HEK293 (cell line): ENCODE measurements at regions not wholly inside any gene's neighbourhood (a gene's known extent, or its start where the extent isn't known, plus 50 kb on each side); places are given as distances from the start of the nearest gene placed in this dataset.

Experiments
- CTCF ChIA-PET: fragments of 350-600 bp; formaldehyde crosslinking; extraction: SDS; loops from one replicate; lab custom pipeline; 2021; ENCODE audit warnings: antibody characterized with exemption; lab: Yijun Ruan, JAX
- POLR2A ChIA-PET: fragments of 300-600 bp; formaldehyde crosslinking; extraction: SDS; loops from one replicate; lab custom pipeline; 2020; ENCODE audit warnings: antibody characterized with exemption, inconsistent platforms; lab: Yijun Ruan, JAX
- H3K27ac ChIP-seq: fragments of 200-500 bp; sonication (Bioruptor generic); 2 replicates; pipeline ENCODE4 v1.5.1; 2014; ENCODE audit warnings: low read depth, low read length, control low read depth, inconsistent platforms; ENCODE audit errors: extremely low read depth
- H3K36me3 ChIP-seq, 2 experiments: fragments of 200-500 bp in 1 of 2; sonication (Bioruptor generic) in 1 of 2; 1 replicate in 1 of 2; 2 replicates in 1 of 2; pipeline ENCODE4 v1.5.1; 2014 to 2017; ENCODE audit warnings: inconsistent platforms in 2 of 2, low read length in 2 of 2; ENCODE audit not compliant: control insufficient read depth in 2 of 2, insufficient read depth in 1 of 2
- H3K4me1 ChIP-seq: fragments of 200-500 bp; sonication (Bioruptor generic); 2 replicates; pipeline ENCODE4 v1.5.1; 2014; ENCODE audit warnings: mild to moderate bottlenecking, low read length, inconsistent platforms; ENCODE audit not compliant: control insufficient read depth, insufficient read depth
- H3K4me3 ChIP-seq: 2 replicates; pipeline ENCODE4 v1.5.1; 2011; ENCODE audit warnings: low read depth, mild to moderate bottlenecking, control low read depth, low read length, moderate library complexity
- H3K9me3 ChIP-seq: fragments of 200-500 bp; sonication (Bioruptor generic); 2 replicates; pipeline ENCODE4 v1.5.1; 2014; ENCODE audit warnings: low read depth, low read length, inconsistent platforms; ENCODE audit not compliant: control insufficient read depth, insufficient read depth
- BCL11A ChIP-seq: fragments of 450-650 bp; formaldehyde crosslinking; IDR thresholded peaks from 2 replicates; pipeline ENCODE4 v1.5.1; 2016; ENCODE audit warnings: low read depth, missing biosample characterization, missing genetic modification characterization
- EGR2 ChIP-seq: fragments of 450-650 bp; formaldehyde crosslinking; IDR thresholded peaks from 2 replicates; pipeline ENCODE4 v1.5.1; 2016; ENCODE audit warnings: low read depth, missing biosample characterization, missing genetic modification characterization
- GLIS2 ChIP-seq: fragments of 450-650 bp; formaldehyde crosslinking; IDR thresholded peaks from 2 replicates; pipeline ENCODE4 v1.5.1; 2016; ENCODE audit warnings: missing biosample characterization, missing genetic modification characterization
- HOXA7 ChIP-seq: sonication (generic); formaldehyde crosslinking; IDR thresholded peaks from 2 replicates; pipeline ENCODE4 v1.8.1; 2022; ENCODE audit warnings: missing genetic modification reagents, borderline replicate concordance
- KLF7 ChIP-seq: fragments of 450-650 bp; formaldehyde crosslinking; IDR thresholded peaks from 2 replicates; pipeline ENCODE4 v1.5.1; 2016; ENCODE audit warnings: missing biosample characterization, missing genetic modification characterization, borderline replicate concordance
- KLF8 ChIP-seq: fragments of 450-650 bp; formaldehyde crosslinking; IDR thresholded peaks from 2 replicates; pipeline ENCODE4 v1.5.1; 2016; ENCODE audit warnings: missing biosample characterization, missing genetic modification characterization
- KLF9 ChIP-seq: fragments of 450-650 bp; formaldehyde crosslinking; IDR thresholded peaks from 2 replicates; pipeline ENCODE4 v1.5.1; 2016; ENCODE audit warnings: missing biosample characterization, missing genetic modification characterization, low read depth
- PRDM6 ChIP-seq: fragments of 450-650 bp; formaldehyde crosslinking; IDR thresholded peaks from 2 replicates; pipeline ENCODE4 v1.5.1; 2017; ENCODE audit warnings: missing biosample characterization, missing genetic modification characterization
- RBAK ChIP-seq: fragments of 450-650 bp; formaldehyde crosslinking; IDR thresholded peaks from 2 replicates; pipeline ENCODE4 v1.5.1; 2016; ENCODE audit warnings: missing biosample characterization, missing genetic modification characterization
- ZBTB10 ChIP-seq: fragments of 450-650 bp; formaldehyde crosslinking; IDR thresholded peaks from 2 replicates; pipeline ENCODE4 v1.5.1; 2016; ENCODE audit warnings: missing biosample characterization, missing genetic modification characterization
- ZFHX2 ChIP-seq: fragments of 450-650 bp; formaldehyde crosslinking; conservative IDR thresholded peaks from 2 replicates; pipeline ENCODE4 v1.5.1; 2016; ENCODE audit warnings: missing biosample characterization, missing genetic modification characterization
- ZNF157 ChIP-seq: fragments of 450-650 bp; formaldehyde crosslinking; IDR thresholded peaks from 2 replicates; pipeline ENCODE4 v1.5.1; 2016; ENCODE audit warnings: missing biosample characterization, missing genetic modification characterization
- ZNF202 ChIP-seq: fragments of 450-650 bp; formaldehyde crosslinking; IDR thresholded peaks from 2 replicates; pipeline ENCODE4 v1.5.1; 2016; ENCODE audit warnings: missing biosample characterization, missing genetic modification characterization, borderline replicate concordance
- ZNF23 ChIP-seq: fragments of 450-650 bp; formaldehyde crosslinking; IDR thresholded peaks from 2 replicates; pipeline ENCODE4 v1.5.1; 2016; ENCODE audit warnings: missing biosample characterization, missing genetic modification characterization, borderline replicate concordance
- ZNF26 ChIP-seq: fragments of 450-650 bp; formaldehyde crosslinking; IDR thresholded peaks from 2 replicates; pipeline ENCODE4 v1.5.1; 2016; ENCODE audit warnings: missing biosample characterization, missing genetic modification characterization
- ZNF426 ChIP-seq: fragments of 450-650 bp; formaldehyde crosslinking; IDR thresholded peaks from 2 replicates; pipeline ENCODE4 v1.5.1; 2017; ENCODE audit warnings: missing biosample characterization, missing genetic modification characterization, mild to moderate bottlenecking, inconsistent platforms, moderate library complexity
- ZNF510 ChIP-seq: fragments of 450-650 bp; formaldehyde crosslinking; IDR thresholded peaks from 2 replicates; pipeline ENCODE4 v1.5.1; 2018; ENCODE audit warnings: mild to moderate bottlenecking, missing genetic modification characterization, missing biosample characterization; ENCODE audit not compliant: insufficient replicate concordance
- ZNF560 ChIP-seq: fragments of 450-650 bp; formaldehyde crosslinking; IDR thresholded peaks from 2 replicates; pipeline ENCODE4 v1.5.1; 2017; ENCODE audit warnings: missing biosample characterization, missing genetic modification characterization, borderline replicate concordance
- ZNF585B ChIP-seq: fragments of 450-650 bp; formaldehyde crosslinking; IDR thresholded peaks from 2 replicates; pipeline ENCODE4 v1.5.1; 2016; ENCODE audit warnings: missing biosample characterization, missing genetic modification characterization
- ZNF626 ChIP-seq: fragments of 450-650 bp; sonication (Bioruptor Pico); formaldehyde crosslinking; IDR thresholded peaks from 2 replicates; pipeline ENCODE4 v1.5.1; 2018; ENCODE audit warnings: missing biosample characterization, missing genetic modification characterization, inconsistent platforms
- ZNF658 ChIP-seq: fragments of 450-650 bp; formaldehyde crosslinking; IDR thresholded peaks from 2 replicates; pipeline ENCODE4; 2016; ENCODE audit warnings: missing biosample characterization, missing genetic modification characterization
- ZNF660 ChIP-seq: fragments of 450-650 bp; IDR thresholded peaks from 2 replicates; pipeline ENCODE4 v1.5.1; 2018; ENCODE audit warnings: missing biosample characterization, mild to moderate bottlenecking, missing genetic modification characterization
- ZSCAN30 ChIP-seq: fragments of 450-650 bp; IDR thresholded peaks from 2 replicates; pipeline ENCODE4 v1.5.1; 2018; ENCODE audit warnings: missing biosample characterization, mild to moderate bottlenecking, missing genetic modification characterization, moderate library complexity

GRCh38 chrX:150150780-150151125, 212.4 kb upstream of the MAMLD1 start:
- TF ChIP-seq ZNF157 (tag by site-specific recombination) (no peak), EGR2 (tag by site-specific recombination) (no peak), KLF8 (tag by site-specific recombination) (no peak)
- no peaks in the 10 kb centered on the region for H3K36me3 ChIP-seq
- no peak overlapping the region for H3K27ac ChIP-seq
- H3K4me1 ChIP-seq = peaks cover 5% of the 10 kb centered on the region; the same call in 1 of the 2 replicates
- no peak overlapping the region for H3K4me3 ChIP-seq
- H3K9me3 ChIP-seq = no peaks in the 10 kb centered on the region
- CTCF ChIA-PET = interaction anchor here (0.6 to 1.4 kb wide), 3 partner anchors 216 to 1231 kb away, joined by 3 to 4 read pairs (median 3); no protein-coding TSS in a partner anchor
- POLR2A ChIA-PET = no interaction called here

- Histone ChIP-seq H3K27ac (no peak overlapping the region), H3K4me1 (peaks cover 5% of the 10 kb centered on the region; the same call in 1 of the 2 replicates), H3K4me3 (no peak overlapping the region)
- CTCF ChIA-PET = interaction anchor here (0.6 to 1.4 kb wide), 2 partner anchors 334 to 532 kb away, joined by 3 read pairs; no protein-coding TSS in a partner anchor
- POLR2A ChIA-PET = no interaction called here
- no peak for TF ChIP-seq HOXA7 (CRISPR knock-in tag)
- TF ChIP-seq BCL11A (tag by site-specific recombination) = no peak
- no peak for TF ChIP-seq KLF9 (tag by site-specific recombination)
- TF ChIP-seq, all 188 proteins: peak for 0
- H3K36me3 ChIP-seq = no peaks in the 10 kb centered on the region
- H3K9me3 ChIP-seq = no peaks in the 10 kb centered on the region
Measured at GRCh38 chrX:150152036-150152435, 211.1 kb upstream of the MAMLD1 start.

GRCh38 chrX:150152546-150152945, 210.6 kb upstream of the MAMLD1 start:
- no peak overlapping the region for H3K4me3 ChIP-seq
- CTCF ChIA-PET = interaction anchor here (0.6 to 0.7 kb wide), 3 partner anchors 86 to 540 kb away, joined by 3 read pairs; no protein-coding TSS in a partner anchor
- no peaks in the 10 kb centered on the region for H3K9me3 ChIP-seq
- POLR2A ChIA-PET = no interaction called here
- no peak overlapping the region for H3K27ac ChIP-seq
- peaks cover 5% of the 10 kb centered on the region; the same call in 1 of the 2 replicates for H3K4me1 ChIP-seq
- no peaks in the 10 kb centered on the region for H3K36me3 ChIP-seq
- TF ChIP-seq ZSCAN30 (tag by site-specific recombination) (no peak), ZNF510 (no peak), ZNF23 (no peak), ZNF626 (no peak), KLF7 (no peak), ZNF560 (tag by site-specific recombination) (no peak), ZNF26 (tag by site-specific recombination) (no peak), ZNF660 (tag by site-specific recombination) (no peak), ZNF202 (tag by site-specific recombination) (no peak), ZNF585B (no peak), PRDM6 (no peak), GLIS2 (tag by site-specific recombination) (no peak), ZFHX2 (tag by site-specific recombination) (no peak), ZBTB10 (no peak), RBAK (tag by site-specific recombination) (no peak), ZNF658 (tag by site-specific recombination) (no peak), ZNF426 (no peak)
